NCI-H2081 (cell line): ENCODE measurements at regions not wholly inside any gene's neighbourhood (a gene's known extent, or its start where the extent isn't known, plus 50 kb on each side); places are given as distances from the start of the nearest gene placed in this dataset.

ENCODE experiments used
- DNase-seq, 2 experiments: peaks; one replicate each; lab custom pipeline; 2025; lab: John Stamatoyannopoulos, UW

GRCh38 chr2:104045071-104045470 is 808.8 kb upstream of the POU3F3 start:
- DNase-seq = no peak

- no peak for DNase-seq
These were observed 807.4 kb upstream of the POU3F3 start for GRCh38 chr2:104046466-104046865.

GRCh38 chr2:104047516-104047915 is 806.4 kb upstream of the POU3F3 start:
- DNase-seq = no peak

- DNase-seq = no peak
These were observed 804.5 kb upstream of the POU3F3 start for GRCh38 chr2:104049438-104049837.

- no peak for DNase-seq
These were observed 803.9 kb upstream of the POU3F3 start for GRCh38 chr2:104049981-104050380.

GRCh38 chr2:104050656-104051242 is 803.2 kb upstream of the POU3F3 start:
- peak; percentile 33 to 56 for DNase-seq

- DNase-seq = no peak
These were observed 802.1 kb upstream of the POU3F3 start for GRCh38 chr2:104051766-104052165.

- DNase-seq = no peak
These were observed 801.6 kb upstream of the POU3F3 start for GRCh38 chr2:104052356-104052755.

GRCh38 chr2:104056451-104056850 is 797.5 kb upstream of the POU3F3 start:
- DNase-seq = no peak

GRCh38 chr2:104068665-104069064 is 785.2 kb upstream of the POU3F3 start:
- no peak for DNase-seq

GRCh38 chr2:104077573-104077972 is 776.3 kb upstream of the POU3F3 start:
- no peak for DNase-seq

GRCh38 chr2:104078431-104079157 is 775.3 kb upstream of the POU3F3 start:
- no peak for DNase-seq

GRCh38 chr2:104088745-104089144 is 765.2 kb upstream of the POU3F3 start:
- no peak for DNase-seq

GRCh38 chr2:104090407-104090806 is 763.5 kb upstream of the POU3F3 start:
- DNase-seq = no peak

- no peak for DNase-seq
These were observed 762.0 kb upstream of the POU3F3 start for GRCh38 chr2:104091894-104092293.

- DNase-seq = no peak
These were observed 761.0 kb upstream of the POU3F3 start for GRCh38 chr2:104092886-104093285.

- DNase-seq = no peak
These were observed 751.3 kb upstream of the POU3F3 start for GRCh38 chr2:104102615-104103014.

GRCh38 chr2:104109356-104109755 is 744.6 kb upstream of the POU3F3 start:
- no peak for DNase-seq

GRCh38 chr2:104118889-104119288 is 735.0 kb upstream of the POU3F3 start:
- no peak for DNase-seq

- DNase-seq = no peak
These were observed 733.7 kb upstream of the POU3F3 start for GRCh38 chr2:104120171-104120570.

GRCh38 chr2:104125096-104125495 is 728.8 kb upstream of the POU3F3 start:
- no peak for DNase-seq

GRCh38 chr2:104127049-104127770 is 726.7 kb upstream of the POU3F3 start:
- no peak for DNase-seq

- DNase-seq = no peak
These were observed 713.6 kb upstream of the POU3F3 start for GRCh38 chr2:104140361-104140760.
